A673 (cell line): ENCODE measurements at regions not wholly inside any gene's neighbourhood (a gene's known extent, or its start where the extent isn't known, plus 50 kb on each side); places are given as distances from the start of the nearest gene placed in this dataset.

Experiments used
- BruUV-seq: library from RNA; stranded (reverse); fragments of 400-500 nt; replicated peaks from 2 replicates; lab custom pipeline; 2021; lab: Mats Ljungman, UMichigan
- CTCF ChIA-PET: fragments of 300-600 bp; sonication (Branson Sonifier 250); formaldehyde crosslinking; loops from one replicate; lab custom pipeline; 2022; ENCODE audit warnings: antibody characterized with exemption; lab: Charles Lee
- POLR2A ChIA-PET: fragments of 300-600 bp; sonication (Branson Sonifier 250); formaldehyde crosslinking; loops from one replicate; lab custom pipeline; 2022; ENCODE audit warnings: antibody characterized with exemption; ENCODE audit not compliant: low non-redundant PET; lab: Charles Lee
- DNase-seq: peaks from one replicate; pipeline ENCODE4 v3.0.0-alpha.2; 2015; ENCODE audit warnings: low spot score
- H3K27ac ChIP-seq: fragments of 200-600 bp; sonication (generic); 2 replicates; pipeline ENCODE4 v1.5.1; 2016; ENCODE audit warnings: mixed run types, low read depth, mild to moderate bottlenecking, mixed read lengths, antibody characterized with exemption, low read length; ENCODE audit not compliant: poor library complexity, severe bottlenecking
- H3K27me3 ChIP-seq: fragments of 200-600 bp; sonication (generic); replicated peaks from 2 replicates; pipeline ENCODE4 v1.6.1; 2017; ENCODE audit warnings: mixed run types, low read depth, mild to moderate bottlenecking, mixed read lengths, antibody characterized with exemption, low read length; ENCODE audit not compliant: insufficient read depth, poor library complexity
- H3K36me3 ChIP-seq: fragments of 200-600 bp; sonication (generic); 2 replicates; pipeline ENCODE4 v1.6.1; 2016; ENCODE audit warnings: mixed run types, mild to moderate bottlenecking, mixed read lengths, antibody characterized with exemption, low read length; ENCODE audit not compliant: insufficient read depth, poor library complexity, severe bottlenecking
- H3K4me1 ChIP-seq: fragments of 200-600 bp; sonication (generic); 2 replicates; pipeline ENCODE4 v1.6.1; 2017; ENCODE audit warnings: mixed run types, mild to moderate bottlenecking, mixed read lengths, antibody characterized with exemption, low read length; ENCODE audit not compliant: insufficient read depth, poor library complexity, severe bottlenecking
- H3K4me3 ChIP-seq: fragments of 200-600 bp; sonication (generic); 2 replicates; pipeline ENCODE4 v1.5.1; 2016; ENCODE audit warnings: low read depth, mixed run types, mild to moderate bottlenecking, mixed read lengths, low read length; ENCODE audit not compliant: poor library complexity, severe bottlenecking
- H3K9me3 ChIP-seq: fragments of 200-600 bp; sonication (generic); 2 replicates; pipeline ENCODE4 v1.6.1; 2016; ENCODE audit warnings: mixed run types, low read depth, mild to moderate bottlenecking, mixed read lengths, antibody characterized with exemption, low read length; ENCODE audit not compliant: poor library complexity, severe bottlenecking
- CTCF ChIP-seq: fragments of 300-800, 200-600 bp; sonication (generic); conservative IDR thresholded peaks from 2 replicates; pipeline ENCODE4 v1.5.1; 2017; ENCODE audit warnings: low read depth, mild to moderate bottlenecking, antibody characterized with exemption, low read length, moderate library complexity, mixed read lengths
- EZH2 ChIP-seq: fragments of 200-600 bp; sonication (generic); IDR thresholded peaks from 2 replicates; pipeline ENCODE4 v1.6.1; 2017; ENCODE audit warnings: borderline replicate concordance, low read depth, mild to moderate bottlenecking, mixed read lengths, antibody characterized with exemption, low read length; ENCODE audit not compliant: poor library complexity, severe bottlenecking
- intact Hi-C: fragments of 100-400 bp; cut with micrococcal nuclease; formaldehyde crosslinking; loops from one replicate; pipeline ENCODE4 v1.10.0; 2022; ENCODE audit not compliant: unreplicated experiment

- ChIA-PET CTCF (interaction anchor here (0.5 kb wide), 1 partner anchor 13 kb away, joined by 3 read pairs; no protein-coding TSS in a partner anchor), POLR2A (no interaction called here)
- no TSS peak for BruUV-seq
- TF ChIP-seq CTCF (no peak), EZH2 (no peak)
- Histone ChIP-seq H3K27me3 (no peaks in the 10 kb centered on the region), H3K4me3 (no peak overlapping the region), H3K4me1 (no peaks in the 10 kb centered on the region), H3K9me3 (no peaks in the 10 kb centered on the region), H3K36me3 (no peaks in the 10 kb centered on the region), H3K27ac (no peak overlapping the region)
- intact Hi-C loops: no loop called here
- no peak for DNase-seq
Measured at GRCh38 chr13:109693213-109693612, 93.2 kb downstream of the IRS2 start.

GRCh38 chr13:109691689-109692088 lies 94.7 kb downstream of the IRS2 start:
- intact Hi-C loops: no loop called here

GRCh38 chr13:109687559-109688448 lies 98.6 kb downstream of the IRS2 start:
- Histone ChIP-seq H3K4me3 (no peak overlapping the region), H3K27me3 (no peaks in the 10 kb centered on the region), H3K9me3 (no peaks in the 10 kb centered on the region), H3K36me3 (no peaks in the 10 kb centered on the region), H3K27ac (no peak overlapping the region), H3K4me1 (peaks cover 17% of the 10 kb centered on the region)
- intact Hi-C loops: no loop called here
- no TSS peak for BruUV-seq
- POLR2A ChIA-PET: no interaction called here
- no peak for DNase-seq
- CTCF ChIA-PET: no interaction called here
- TF ChIP-seq CTCF (no peak), EZH2 (no peak)

More at GRCh38 chr13:109691689-109692088, 94.7 kb downstream of the IRS2 start:
- no peak overlapping the region for H3K27ac ChIP-seq
- no peak overlapping the region for H3K4me3 ChIP-seq
- H3K36me3 ChIP-seq: no peaks in the 10 kb centered on the region
- CTCF ChIA-PET: no interaction called here
- no peaks in the 10 kb centered on the region for H3K27me3 ChIP-seq
- no peak for DNase-seq
- H3K9me3 ChIP-seq: no peaks in the 10 kb centered on the region
- no TSS peak for BruUV-seq
- TF ChIP-seq EZH2 (no peak), CTCF (no peak)
- POLR2A ChIA-PET: no interaction called here
- H3K4me1 ChIP-seq: no peaks in the 10 kb centered on the region
